Kidney (tissue), 13 donors: ENCODE measurements at regions not wholly inside any gene's neighbourhood (a gene's known extent, or its start where the extent isn't known, plus 50 kb on each side); places are given as distances from the start of the nearest gene placed in this dataset.

Experiments
- DNase-seq, 5 donors: peaks; one replicate each; pipeline ENCODE4 v3.0.0-alpha.2; 2013 to 2020
- FAIRE-seq: peaks from 2 replicates; lab custom pipeline; 2012; peaks lifted over from hg19 to GRCh38; lab: Jason Lieb, UNC
- H3K27ac ChIP-seq, 2 donors: one replicate each; pipeline ENCODE4 v1.7.0; 2013; ENCODE audit warnings: low read depth in 2 of 2, low read length in 2 of 2, inconsistent platforms in 1 of 2
- H3K27me3 ChIP-seq: one replicate; pipeline ENCODE4 v1.7.1; 2013; ENCODE audit warnings: low read length, inconsistent platforms; ENCODE audit not compliant: control insufficient read depth, insufficient read depth
- H3K36me3 ChIP-seq, 3 donors: one replicate each; pipeline versions ENCODE4 v1.7.0 to v1.7.1; 2013; ENCODE audit warnings: low read length in 3 of 3, control low read depth in 1 of 3, inconsistent platforms in 1 of 3; ENCODE audit not compliant: insufficient read depth in 3 of 3, control insufficient read depth in 2 of 3
- H3K4me1 ChIP-seq, 3 donors: one replicate each; pipeline versions ENCODE4 v1.7.0 to v1.7.1; 2013; ENCODE audit warnings: low read length in 3 of 3, inconsistent platforms in 1 of 3, low read depth in 1 of 3; ENCODE audit not compliant: control insufficient read depth in 2 of 3, insufficient read depth in 2 of 3
- H3K4me3 ChIP-seq, 3 donors: one replicate each; pipeline versions ENCODE4 v1.7.0 to v1.8.1; 2013; ENCODE audit warnings: low read length in 3 of 3, control low read depth in 1 of 3, inconsistent platforms in 1 of 3
- H3K9ac ChIP-seq, 3 donors: one replicate each; pipeline versions ENCODE4 v1.7.0 to v1.7.1; 2013; ENCODE audit warnings: low read length in 3 of 3, control low read depth in 1 of 3, inconsistent platforms in 1 of 3
- H3K9me3 ChIP-seq, 3 donors: one replicate each; pipeline versions ENCODE4 v1.7.0 to v1.7.1; 2013; ENCODE audit warnings: low read length in 3 of 3, control low read depth in 1 of 3, inconsistent platforms in 1 of 3; ENCODE audit not compliant: control insufficient read depth in 2 of 3, insufficient read depth in 1 of 3
- CTCF ChIP-seq: IDR thresholded peaks from 3 replicates; pipeline ENCODE4 v1.5.1; 2012; ENCODE audit warnings: mild to moderate bottlenecking, moderate library complexity, borderline replicate concordance; ENCODE audit not compliant: insufficient read depth; ENCODE audit errors: extremely low read depth
- intact Hi-C: fragments of 100-400 bp; cut with DNase I; formaldehyde crosslinking; loops from one replicate; pipeline ENCODE4 v1.11.1; 2022
- donor health status: control.
- donor health status: control.
- donor health status: control.
- donor health status: control.
- donor health status: control.
- donor health status: DM: yes; HTN: yes; CAD: no.
- donor health status: Normal renal cell carcinoma (clear cell type).

GRCh38 chr20:16208443-16208842 lies 364.8 kb downstream of the KIF16B start:
- no peaks in the 10 kb centered on the region for H3K9me3 ChIP-seq
- intact Hi-C loops = no loop called here
- no peaks in the 10 kb centered on the region for H3K4me1 ChIP-seq
- H3K27ac ChIP-seq = no peak overlapping the region
- no peak for FAIRE-seq
- no peaks in the 10 kb centered on the region for H3K27me3 ChIP-seq
- H3K9ac ChIP-seq = no peak overlapping the region
- H3K36me3 ChIP-seq = no peaks in the 10 kb centered on the region
- no peak for TF ChIP-seq CTCF
- H3K4me3 ChIP-seq = no peak overlapping the region
- DNase-seq = no peak

- Histone ChIP-seq H3K9me3 (no peaks in the 10 kb centered on the region), H3K36me3 (no peaks in the 10 kb centered on the region), H3K27ac (no peak overlapping the region), H3K9ac (no peak overlapping the region), H3K4me3 (no peak overlapping the region), H3K27me3 (no peaks in the 10 kb centered on the region), H3K4me1 (no peaks in the 10 kb centered on the region)
- DNase-seq (no peak), FAIRE-seq (no peak)
- no peak for TF ChIP-seq CTCF
- intact Hi-C loops = no loop called here
Measured at GRCh38 chr20:16206817-16207216, 366.4 kb downstream of the KIF16B start.

GRCh38 chr20:16205507-16205906 lies 367.7 kb downstream of the KIF16B start:
- Histone ChIP-seq H3K4me3 (no peak overlapping the region), H3K4me1 (no peaks in the 10 kb centered on the region), H3K27ac (no peak overlapping the region), H3K27me3 (no peaks in the 10 kb centered on the region), H3K9ac (no peak overlapping the region), H3K9me3 (no peaks in the 10 kb centered on the region), H3K36me3 (no peaks in the 10 kb centered on the region)
- intact Hi-C loops = no loop called here
- DNase-seq = no peak
- no peak for TF ChIP-seq CTCF
- no peak for FAIRE-seq

GRCh38 chr20:16203096-16203495 lies 370.2 kb downstream of the KIF16B start:
- Histone ChIP-seq H3K27me3 (no peaks in the 10 kb centered on the region), H3K27ac (no peak overlapping the region), H3K4me3 (no peak overlapping the region), H3K9me3 (peaks cover 0 to 4% (median 0%) of the 10 kb centered on the region in 3 donors), H3K4me1 (no peaks in the 10 kb centered on the region), H3K36me3 (no peaks in the 10 kb centered on the region), H3K9ac (no peak overlapping the region)
- TF ChIP-seq CTCF = no peak
- intact Hi-C loops = no loop called here
- FAIRE-seq (no peak), DNase-seq (no peak)
